ENCODE measurements at regions not wholly inside any gene's neighbourhood (a gene's known extent, or its start where the extent isn't known, plus 50 kb on each side); places are given as distances from the start of the nearest gene placed in this dataset.

DNA sequence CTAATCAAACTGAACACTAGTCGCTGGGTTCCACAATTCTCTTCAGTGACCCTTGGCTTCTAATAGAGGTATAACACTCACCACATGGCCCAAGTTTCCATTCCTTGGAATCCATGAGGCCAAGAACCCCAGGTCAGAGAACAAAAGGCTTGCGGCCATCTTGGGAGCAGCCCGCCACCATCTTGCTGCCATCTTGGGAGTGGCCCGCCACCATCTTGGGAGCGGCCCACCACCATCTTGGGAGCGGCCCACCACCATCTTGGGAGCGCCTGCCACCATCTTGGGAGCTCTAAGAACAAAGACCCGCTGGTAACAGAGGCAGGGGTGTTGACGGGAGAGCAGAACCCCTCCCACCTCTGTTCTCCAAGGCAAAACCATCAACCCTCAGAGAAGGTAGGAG lies 493.4 kb downstream of the MATN1 start:
- no peak for TF ChIP-seq EZH2phosphoT487 (IDR thresholded peaks at IDR 0.05)
- TF ChIP-seq, protein P1, sequence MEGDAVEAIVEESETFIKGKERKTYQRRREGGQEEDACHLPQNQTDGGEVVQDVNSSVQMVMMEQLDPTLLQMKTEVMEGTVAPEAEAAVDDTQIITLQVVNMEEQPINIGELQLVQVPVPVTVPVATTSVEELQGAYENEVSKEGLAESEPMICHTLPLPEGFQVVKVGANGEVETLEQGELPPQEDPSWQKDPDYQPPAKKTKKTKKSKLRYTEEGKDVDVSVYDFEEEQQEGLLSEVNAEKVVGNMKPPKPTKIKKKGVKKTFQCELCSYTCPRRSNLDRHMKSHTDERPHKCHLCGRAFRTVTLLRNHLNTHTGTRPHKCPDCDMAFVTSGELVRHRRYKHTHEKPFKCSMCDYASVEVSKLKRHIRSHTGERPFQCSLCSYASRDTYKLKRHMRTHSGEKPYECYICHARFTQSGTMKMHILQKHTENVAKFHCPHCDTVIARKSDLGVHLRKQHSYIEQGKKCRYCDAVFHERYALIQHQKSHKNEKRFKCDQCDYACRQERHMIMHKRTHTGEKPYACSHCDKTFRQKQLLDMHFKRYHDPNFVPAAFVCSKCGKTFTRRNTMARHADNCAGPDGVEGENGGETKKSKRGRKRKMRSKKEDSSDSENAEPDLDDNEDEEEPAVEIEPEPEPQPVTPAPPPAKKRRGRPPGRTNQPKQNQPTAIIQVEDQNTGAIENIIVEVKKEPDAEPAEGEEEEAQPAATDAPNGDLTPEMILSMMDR (IDR thresholded peaks at IDR 0.05) = no peak
- TF ChIP-seq EZH2 (IDR thresholded peaks at IDR 0.05) = no peak

Measured in neural progenitor cell (in vitro differentiated cells).